Large intestine (tissue), 3 donors: ENCODE measurements at regions not wholly inside any gene's neighbourhood (a gene's known extent, or its start where the extent isn't known, plus 50 kb on each side); places are given as distances from the start of the nearest gene placed in this dataset.

ENCODE experiments used
- DNase-seq, 2 donors: peaks; one replicate each; pipeline versions ENCODE4 v3.0.0 to v3.0.0-alpha.2; 2013
- H3K27ac ChIP-seq: one replicate; pipeline ENCODE4 v1.5.1; 2013; ENCODE audit warnings: low read length
- H3K27me3 ChIP-seq: 2 replicates; pipeline ENCODE4 v1.6.1; 2013; ENCODE audit warnings: low read length; ENCODE audit not compliant: control insufficient read depth, insufficient read depth
- H3K36me3 ChIP-seq: 2 replicates; pipeline ENCODE4 v1.6.1; 2013; ENCODE audit warnings: low read length; ENCODE audit not compliant: control insufficient read depth, insufficient read depth
- H3K4me1 ChIP-seq: one replicate; pipeline ENCODE4 v1.6.1; 2013; ENCODE audit warnings: low read length; ENCODE audit not compliant: control insufficient read depth, insufficient read depth
- H3K4me3 ChIP-seq: one replicate; pipeline ENCODE4 v1.5.1; 2013; ENCODE audit warnings: low read length
- H3K9me3 ChIP-seq: one replicate; pipeline ENCODE4 v1.6.1; 2013; ENCODE audit warnings: mild to moderate bottlenecking, low read depth, low read length, moderate library complexity; ENCODE audit not compliant: control insufficient read depth
- WGBS: methylation state at CpG from one replicate; pipeline ENCODE4 v1.1.5; 2013; ENCODE audit warnings: low lambda C conversion rate; ENCODE audit not compliant: insufficient coverage; 5-methylcytosine and 5-hydroxymethylcytosine counted together

DNA sequence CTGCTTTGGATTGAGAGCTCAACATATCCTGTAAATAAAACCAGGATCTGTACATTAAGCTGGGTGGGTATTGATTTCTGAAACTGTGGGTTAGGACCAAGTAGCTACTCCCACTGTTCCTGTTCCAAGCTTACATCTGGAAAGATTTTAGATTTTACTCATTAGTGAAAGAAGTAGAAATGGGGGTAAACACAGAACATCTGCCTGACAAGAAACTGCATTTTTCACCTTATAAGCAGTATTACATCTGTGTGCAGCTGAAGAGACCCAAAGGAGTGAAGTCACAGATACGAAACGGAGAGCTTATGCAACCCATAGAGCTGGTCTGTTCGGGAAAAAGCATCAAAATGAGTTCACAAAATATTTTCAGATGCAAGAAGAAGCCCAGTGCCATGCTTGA, 235.2 kb downstream of the SLITRK5 start:
- no peak overlapping the region for H3K4me3 ChIP-seq
- no peaks in the 10 kb centered on the region for H3K4me1 ChIP-seq
- no peak overlapping the region for H3K27ac ChIP-seq
- no peaks in the 10 kb centered on the region for H3K36me3 ChIP-seq
- no peaks in the 10 kb centered on the region for H3K27me3 ChIP-seq
- no peak for DNase-seq
- WGBS, result 87% methylated on average over 3 of the region's 3 CpGs
- H3K9me3 ChIP-seq, result no peaks in the 10 kb centered on the region

DNA sequence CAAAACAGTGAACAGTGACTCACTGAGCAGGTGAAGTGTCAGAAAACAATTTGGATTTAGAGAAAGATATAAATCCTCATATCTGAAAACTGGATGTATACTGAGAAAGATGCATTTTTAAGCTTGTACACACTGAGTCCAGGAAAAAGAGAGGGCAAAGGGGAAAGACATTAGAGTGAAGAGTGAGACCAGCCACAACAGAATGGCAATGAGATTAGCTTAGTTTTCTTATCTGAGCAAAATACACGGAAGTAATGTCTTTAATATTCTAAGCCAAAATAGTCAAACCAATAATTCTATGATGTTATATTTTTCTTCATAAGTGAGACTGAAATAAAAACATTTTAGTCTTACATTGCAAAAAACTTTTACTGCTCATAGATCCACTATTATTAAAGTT, 236.0 kb downstream of the SLITRK5 start:
- H3K4me1 ChIP-seq, result no peaks in the 10 kb centered on the region
- no peaks in the 10 kb centered on the region for H3K27me3 ChIP-seq
- no peak for DNase-seq
- H3K9me3 ChIP-seq, result no peaks in the 10 kb centered on the region
- 80% methylated on average over 1 of the region's 1 CpG for WGBS
- no peaks in the 10 kb centered on the region for H3K36me3 ChIP-seq
- no peak overlapping the region for H3K4me3 ChIP-seq
- H3K27ac ChIP-seq, result no peak overlapping the region

DNA sequence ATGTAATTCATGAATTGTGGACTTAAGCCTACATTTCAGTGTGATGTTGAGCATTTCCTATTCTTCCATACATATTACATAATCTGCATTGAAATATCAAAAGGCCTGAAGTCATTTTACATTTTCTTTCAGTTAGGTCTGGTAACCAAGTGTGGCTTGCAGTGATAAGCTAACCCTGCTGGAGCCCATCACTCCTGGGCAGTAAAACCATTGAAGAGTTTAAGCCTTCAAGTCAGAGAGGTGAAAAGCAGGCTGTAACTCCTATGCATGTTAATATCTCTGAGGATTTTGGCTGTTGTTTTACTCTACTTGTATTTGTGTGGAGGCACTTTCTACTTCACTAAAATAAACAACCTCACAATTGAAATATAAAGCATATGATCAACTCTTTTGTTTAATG, 248.8 kb downstream of the SLITRK5 start:
- Histone ChIP-seq H3K4me3 (no peak overlapping the region), H3K36me3 (no peaks in the 10 kb centered on the region), H3K27me3 (no peaks in the 10 kb centered on the region), H3K27ac (no peak overlapping the region), H3K9me3 (no peaks in the 10 kb centered on the region), H3K4me1 (no peaks in the 10 kb centered on the region)
- DNase-seq, result no peak

DNA sequence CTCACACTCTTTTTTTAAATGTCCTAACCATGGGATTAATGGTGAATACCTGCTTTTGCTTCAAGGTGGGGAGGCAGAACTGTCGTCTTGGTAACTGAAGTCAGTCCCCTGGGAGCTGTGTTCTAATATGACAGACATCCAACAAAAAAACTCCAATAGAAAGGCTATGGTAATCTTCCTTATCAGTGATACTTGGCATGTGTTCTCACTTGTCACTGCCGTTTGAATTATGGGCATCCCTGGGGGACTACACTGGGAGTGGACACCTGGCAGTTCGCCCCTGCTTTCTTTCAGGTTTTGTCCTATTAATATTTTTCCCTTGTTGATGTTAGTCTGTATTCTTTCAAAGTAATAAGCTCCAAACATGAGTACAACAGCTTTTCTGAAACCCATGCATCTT, 252.6 kb downstream of the SLITRK5 start:
- H3K9me3 ChIP-seq, result no peaks in the 10 kb centered on the region
- H3K4me3 ChIP-seq, result no peak overlapping the region
- no peak for DNase-seq
- WGBS, result no CpG with 5 or more reads among the region's 3 CpGs
- no peaks in the 10 kb centered on the region for H3K36me3 ChIP-seq
- no peaks in the 10 kb centered on the region for H3K4me1 ChIP-seq
- no peaks in the 10 kb centered on the region for H3K27me3 ChIP-seq
- H3K27ac ChIP-seq, result no peak overlapping the region

DNA sequence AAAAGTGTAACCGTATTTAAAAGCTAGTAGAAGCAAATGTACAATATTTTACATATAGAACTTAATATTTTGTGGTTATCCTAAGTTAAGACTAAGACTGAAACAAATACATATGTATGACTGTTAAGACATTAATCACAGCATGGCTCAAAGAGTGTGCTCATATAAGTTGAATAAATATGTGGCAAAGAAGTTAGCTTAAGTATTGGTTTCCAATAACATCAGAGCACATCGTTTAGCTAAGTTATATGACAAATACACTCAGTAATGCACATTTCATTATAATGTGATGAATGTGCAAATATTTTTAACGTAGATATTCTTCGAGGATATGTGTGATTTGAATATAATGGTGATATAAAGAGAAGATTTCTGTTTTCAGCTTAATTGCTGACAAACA, 253.8 kb downstream of the SLITRK5 start:
- no peak overlapping the region for H3K4me3 ChIP-seq
- no peak overlapping the region for H3K27ac ChIP-seq
- H3K4me1 ChIP-seq, result no peaks in the 10 kb centered on the region
- DNase-seq, result no peak
- H3K27me3 ChIP-seq, result no peaks in the 10 kb centered on the region
- 92% methylated on average over 4 of the region's 4 CpGs for WGBS
- H3K36me3 ChIP-seq, result no peaks in the 10 kb centered on the region
- H3K9me3 ChIP-seq, result no peaks in the 10 kb centered on the region

DNA sequence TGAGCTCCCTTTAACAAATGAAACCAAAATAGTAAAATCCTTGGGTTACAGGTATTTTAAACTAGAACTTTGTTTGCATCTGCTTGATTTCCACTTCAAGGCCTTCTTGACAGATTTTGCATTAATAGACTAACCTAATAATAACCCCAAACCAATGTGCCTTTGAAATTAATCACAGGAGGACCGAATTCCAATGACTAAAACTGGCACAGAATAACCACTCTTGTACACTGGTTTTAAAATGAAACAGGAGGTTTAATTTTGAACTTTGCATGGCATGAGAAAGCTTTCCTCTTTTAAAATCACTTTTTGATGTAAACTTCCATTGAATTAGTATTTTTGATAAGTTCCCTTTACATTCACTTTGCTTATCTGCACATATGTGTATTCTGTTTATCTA, 269.6 kb downstream of the SLITRK5 start:
- WGBS, result 78% methylated on average over 1 of the region's 1 CpG
- Histone ChIP-seq H3K9me3 (no peaks in the 10 kb centered on the region), H3K27ac (no peak overlapping the region), H3K27me3 (no peaks in the 10 kb centered on the region), H3K4me3 (no peak overlapping the region), H3K36me3 (no peaks in the 10 kb centered on the region), H3K4me1 (no peaks in the 10 kb centered on the region)
- no peak for DNase-seq

DNA sequence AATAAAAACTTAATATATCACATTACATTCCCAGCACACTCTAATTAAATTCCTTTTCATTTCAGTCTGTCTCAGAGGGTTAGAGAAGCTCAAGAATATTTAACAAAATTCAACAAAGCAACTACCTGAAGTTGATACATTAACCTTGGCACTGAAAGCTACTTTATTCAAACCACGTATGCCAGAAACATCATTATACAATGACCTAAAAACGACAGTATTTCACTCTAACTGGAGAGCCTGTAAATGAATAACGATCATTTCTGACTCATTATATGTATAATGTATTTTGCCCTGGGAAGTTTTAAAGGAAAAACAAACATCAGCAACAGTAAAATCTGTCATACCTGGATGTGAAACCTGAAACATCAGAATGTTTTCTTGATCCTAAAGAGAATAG, 270.1 kb downstream of the SLITRK5 start:
- Histone ChIP-seq H3K27me3 (no peaks in the 10 kb centered on the region), H3K9me3 (no peaks in the 10 kb centered on the region)
- WGBS, result 80% methylated on average over 1 of the region's 3 CpGs

DNA sequence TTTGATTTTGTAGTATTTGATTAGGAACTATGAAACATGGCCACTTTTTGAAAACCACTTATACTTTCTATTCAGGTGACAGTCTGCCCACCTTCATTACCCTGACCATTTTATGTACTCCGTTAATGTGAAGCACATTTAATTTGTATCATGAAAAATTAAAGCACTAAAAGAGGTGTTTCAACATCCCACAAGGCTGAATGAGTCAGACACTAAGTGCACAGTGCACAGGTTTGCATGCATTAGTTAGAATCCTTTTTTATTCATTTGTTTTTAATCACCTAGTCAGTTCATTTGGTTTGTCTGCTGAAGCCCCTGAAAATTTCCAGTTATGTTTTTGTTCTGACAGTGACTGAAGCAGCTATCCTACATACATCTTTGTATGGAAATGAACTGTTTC, 271.0 kb downstream of the SLITRK5 start:
- no peak overlapping the region for H3K4me3 ChIP-seq
- H3K4me1 ChIP-seq, result no peaks in the 10 kb centered on the region
- no CpG with 5 or more reads among the region's 1 CpG for WGBS
- DNase-seq, result no peak
- H3K27ac ChIP-seq, result no peak overlapping the region
- no peaks in the 10 kb centered on the region for H3K9me3 ChIP-seq
- no peaks in the 10 kb centered on the region for H3K27me3 ChIP-seq
- H3K36me3 ChIP-seq, result no peaks in the 10 kb centered on the region

More for the DNA sequence above, 270.1 kb downstream of the SLITRK5 start:
- Histone ChIP-seq H3K36me3 (no peaks in the 10 kb centered on the region), H3K4me3 (no peak overlapping the region), H3K4me1 (no peaks in the 10 kb centered on the region), H3K27ac (no peak overlapping the region)
- DNase-seq, result no peak

DNA sequence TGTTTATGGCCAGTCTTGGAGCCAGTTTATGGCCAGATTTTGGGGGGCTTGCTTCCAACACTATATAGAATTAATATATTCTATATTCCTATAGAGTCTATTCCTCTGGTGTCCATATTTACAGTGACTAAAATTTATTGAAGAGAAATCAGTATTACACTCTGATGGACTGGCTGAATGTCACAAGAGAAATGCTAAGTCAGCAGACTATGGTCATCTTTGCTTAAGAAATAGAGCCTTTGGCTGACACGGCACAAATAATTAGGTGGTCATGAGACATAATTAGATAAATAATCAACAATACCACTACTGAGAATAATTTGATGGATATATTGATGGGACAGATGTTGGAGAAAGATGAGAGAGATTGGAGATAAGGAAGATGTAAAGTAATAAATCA, 272.9 kb downstream of the SLITRK5 start:
- H3K36me3 ChIP-seq, result no peaks in the 10 kb centered on the region
- H3K27me3 ChIP-seq, result no peaks in the 10 kb centered on the region
- no peak overlapping the region for H3K4me3 ChIP-seq
- H3K27ac ChIP-seq, result no peak overlapping the region
- H3K4me1 ChIP-seq, result no peaks in the 10 kb centered on the region
- DNase-seq, result no peak
- 83% methylated on average over 1 of the region's 1 CpG for WGBS
- no peaks in the 10 kb centered on the region for H3K9me3 ChIP-seq

DNA sequence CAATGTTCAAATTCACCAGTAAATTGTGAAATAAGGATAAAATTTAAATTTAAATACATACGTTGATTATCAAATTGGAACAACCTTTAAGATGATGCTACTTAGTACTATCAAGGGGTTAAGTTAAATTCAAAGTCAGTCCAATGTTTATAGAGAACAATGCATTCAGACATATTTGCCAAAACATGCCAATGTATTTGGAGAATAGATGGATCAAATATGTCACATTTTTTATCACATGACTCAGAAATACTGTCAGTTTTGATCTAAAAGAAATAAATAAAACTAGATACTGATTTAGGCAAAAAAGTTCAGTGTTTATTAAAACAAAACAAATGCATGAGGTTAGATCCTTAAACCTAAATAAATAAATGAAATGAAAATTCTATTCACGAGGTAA, 281.2 kb downstream of the SLITRK5 start:
- no peaks in the 10 kb centered on the region for H3K9me3 ChIP-seq
- H3K4me1 ChIP-seq, result no peaks in the 10 kb centered on the region
- no peak overlapping the region for H3K27ac ChIP-seq
- H3K27me3 ChIP-seq, result no peaks in the 10 kb centered on the region
- H3K36me3 ChIP-seq, result no peaks in the 10 kb centered on the region
- no peak overlapping the region for H3K4me3 ChIP-seq
- WGBS, result 90% methylated on average over 1 of the region's 2 CpGs
- no peak for DNase-seq

DNA sequence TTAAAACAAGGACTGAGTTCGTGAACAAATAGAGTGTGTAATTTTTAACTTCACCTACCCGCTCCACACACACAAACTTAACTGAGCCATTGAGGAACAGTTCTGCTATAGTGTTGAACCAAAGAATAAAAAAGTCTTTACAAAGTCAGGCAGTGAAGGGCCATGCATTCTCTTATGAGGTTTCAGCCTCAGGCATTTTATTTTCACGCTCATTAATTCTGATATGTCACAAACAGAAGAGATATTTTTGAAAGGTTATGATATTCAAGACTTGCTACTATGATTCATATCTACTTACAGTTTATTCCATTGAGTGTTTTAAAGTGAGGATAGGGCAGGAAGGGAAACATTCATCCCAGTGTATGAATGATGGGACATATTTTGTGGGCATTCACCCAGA, 282.2 kb downstream of the SLITRK5 start:
- H3K4me3 ChIP-seq, result no peak overlapping the region
- no peaks in the 10 kb centered on the region for H3K9me3 ChIP-seq
- WGBS, result no CpG with 5 or more reads among the region's 3 CpGs
- no peaks in the 10 kb centered on the region for H3K36me3 ChIP-seq
- DNase-seq, result no peak
- no peaks in the 10 kb centered on the region for H3K27me3 ChIP-seq
- no peak overlapping the region for H3K27ac ChIP-seq
- H3K4me1 ChIP-seq, result no peaks in the 10 kb centered on the region
